ENCODE measurements at regions not wholly inside any gene's neighbourhood (a gene's known extent, or its start where the extent isn't known, plus 50 kb on each side); places are given as distances from the start of the nearest gene placed in this dataset.
"Not testable (repeated sequence)": the region's sequence is repeated elsewhere in the genome, so short reads cannot be mapped to it uniquely, and the experiment has no call there.

GRCh38 chr5:174491761-174492350 lies 232.5 kb upstream of the MSX2 start:
- Histone ChIP-seq H3K4me3 (no peak overlapping the region), H3K27ac (no peak overlapping the region)

GRCh38 chr5:174493530-174493929 lies 230.9 kb upstream of the MSX2 start:
- Histone ChIP-seq H3K4me3 (no peak overlapping the region), H3K27ac (no peak overlapping the region)

GRCh38 chr5:174497939-174498338 lies 226.4 kb upstream of the MSX2 start:
- not testable (repeated sequence) for H3K27ac ChIP-seq, H3K4me3 ChIP-seq

- H3K4me3 ChIP-seq, H3K27ac ChIP-seq: not testable (repeated sequence)
Observed at GRCh38 chr5:174498575-174498974, 225.8 kb upstream of the MSX2 start.

GRCh38 chr5:174500636-174501035 lies 223.7 kb upstream of the MSX2 start:
- no peak overlapping the region for H3K4me3 ChIP-seq

GRCh38 chr5:174501461-174502069 lies 222.8 kb upstream of the MSX2 start:
- no peak overlapping the region for H3K4me3 ChIP-seq
- H3K27ac ChIP-seq: no peak overlapping the region

More at GRCh38 chr5:174500636-174501035, 223.7 kb upstream of the MSX2 start:
- H3K27ac ChIP-seq: no peak overlapping the region

GRCh38 chr5:174503086-174503460 lies 221.3 kb upstream of the MSX2 start:
- Histone ChIP-seq H3K4me3 (no peak overlapping the region), H3K27ac (peak overlapping the region in 1 of 21 experiments; percentile 36)

- peak overlapping the region in 2 of 21 experiments; percentile 2 to 36 for H3K27ac ChIP-seq
- no peak overlapping the region for H3K4me3 ChIP-seq
Observed at GRCh38 chr5:174503461-174504265, 220.7 kb upstream of the MSX2 start.

- peak overlapping the region in 2 of 21 experiments; percentile 2 to 8 for H3K27ac ChIP-seq
- H3K4me3 ChIP-seq: no peak overlapping the region
Observed at GRCh38 chr5:174504266-174504726, 220.1 kb upstream of the MSX2 start.

GRCh38 chr5:174505621-174506020 lies 218.8 kb upstream of the MSX2 start:
- H3K27ac ChIP-seq: no peak overlapping the region
- no peak overlapping the region for H3K4me3 ChIP-seq

- not testable (repeated sequence) for H3K4me3 ChIP-seq, H3K27ac ChIP-seq
Observed at GRCh38 chr5:174510782-174511453, 213.5 kb upstream of the MSX2 start.

GRCh38 chr5:174511714-174512253 lies 212.6 kb upstream of the MSX2 start:
- Histone ChIP-seq H3K4me3 (no peak overlapping the region), H3K27ac (no peak overlapping the region)

- no peak overlapping the region for H3K4me3 ChIP-seq
- H3K27ac ChIP-seq: no peak overlapping the region
Observed at GRCh38 chr5:174514325-174514724, 210.1 kb upstream of the MSX2 start.

- Histone ChIP-seq H3K27ac (no peak overlapping the region), H3K4me3 (no peak overlapping the region)
Observed at GRCh38 chr5:174514983-174515394, 209.4 kb upstream of the MSX2 start.

GRCh38 chr5:174516741-174517140 lies 207.6 kb upstream of the MSX2 start:
- Histone ChIP-seq H3K27ac (no peak overlapping the region), H3K4me3 (no peak overlapping the region)

GRCh38 chr5:174518512-174518911 lies 205.9 kb upstream of the MSX2 start:
- no peak overlapping the region for H3K4me3 ChIP-seq

GRCh38 chr5:174520420-174521396 lies 203.7 kb upstream of the MSX2 start:
- Histone ChIP-seq H3K4me3 (no peak overlapping the region), H3K27ac (no peak overlapping the region)

More at GRCh38 chr5:174518512-174518911, 205.9 kb upstream of the MSX2 start:
- H3K27ac ChIP-seq: no peak overlapping the region

GRCh38 chr5:174521449-174521848 lies 202.9 kb upstream of the MSX2 start:
- Histone ChIP-seq H3K4me3 (no peak overlapping the region), H3K27ac (no peak overlapping the region)
